ENCODE measurements at regions not wholly inside any gene's neighbourhood (a gene's known extent, or its start where the extent isn't known, plus 50 kb on each side); places are given as distances from the start of the nearest gene placed in this dataset.

DNA sequence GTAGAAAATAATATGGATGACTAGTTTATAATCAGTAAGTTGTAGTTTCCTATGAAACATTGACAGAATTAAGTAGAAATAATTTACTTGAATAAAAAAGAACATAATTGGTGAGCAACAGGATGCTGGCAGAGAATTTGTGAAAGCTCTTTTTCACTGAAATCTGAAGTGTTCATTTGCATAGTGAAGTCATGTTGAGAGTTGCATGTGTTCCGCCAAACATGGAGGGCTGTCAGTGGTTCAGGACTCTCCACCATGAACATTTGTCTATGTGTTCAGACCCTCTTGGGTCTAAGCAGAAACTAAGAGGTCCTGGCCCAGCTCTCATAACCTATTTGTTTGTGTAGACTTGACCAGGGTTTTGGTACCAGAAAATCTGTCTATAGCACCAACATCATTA is 182.5 kb upstream of the LINC00305 start:
- H3K27ac ChIP-seq (ENCODE audit: low read depth, low read length) = no peak overlapping the region
- H4K20me1 ChIP-seq (ENCODE audit: low read depth, low read length) = no peaks in the 10 kb centered on the region
- H3K36me3 ChIP-seq (ENCODE audit: low read length) = no peaks in the 10 kb centered on the region
- H3K4me2 ChIP-seq (ENCODE audit: low read depth, low read length, poor library complexity, severe bottlenecking) = no peak overlapping the region
- H3K9ac ChIP-seq (ENCODE audit: low read length) = no peak overlapping the region
- H3K9me3 ChIP-seq (ENCODE audit: insufficient read depth, low read length) = no peaks in the 10 kb centered on the region
- H3K79me2 ChIP-seq (ENCODE audit: insufficient read depth, low read length) = no peaks in the 10 kb centered on the region
- TF ChIP-seq, protein P1, sequence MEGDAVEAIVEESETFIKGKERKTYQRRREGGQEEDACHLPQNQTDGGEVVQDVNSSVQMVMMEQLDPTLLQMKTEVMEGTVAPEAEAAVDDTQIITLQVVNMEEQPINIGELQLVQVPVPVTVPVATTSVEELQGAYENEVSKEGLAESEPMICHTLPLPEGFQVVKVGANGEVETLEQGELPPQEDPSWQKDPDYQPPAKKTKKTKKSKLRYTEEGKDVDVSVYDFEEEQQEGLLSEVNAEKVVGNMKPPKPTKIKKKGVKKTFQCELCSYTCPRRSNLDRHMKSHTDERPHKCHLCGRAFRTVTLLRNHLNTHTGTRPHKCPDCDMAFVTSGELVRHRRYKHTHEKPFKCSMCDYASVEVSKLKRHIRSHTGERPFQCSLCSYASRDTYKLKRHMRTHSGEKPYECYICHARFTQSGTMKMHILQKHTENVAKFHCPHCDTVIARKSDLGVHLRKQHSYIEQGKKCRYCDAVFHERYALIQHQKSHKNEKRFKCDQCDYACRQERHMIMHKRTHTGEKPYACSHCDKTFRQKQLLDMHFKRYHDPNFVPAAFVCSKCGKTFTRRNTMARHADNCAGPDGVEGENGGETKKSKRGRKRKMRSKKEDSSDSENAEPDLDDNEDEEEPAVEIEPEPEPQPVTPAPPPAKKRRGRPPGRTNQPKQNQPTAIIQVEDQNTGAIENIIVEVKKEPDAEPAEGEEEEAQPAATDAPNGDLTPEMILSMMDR (IDR thresholded peaks at IDR 0.05; ENCODE audit: insufficient read depth, low read length, poor library complexity, severe bottlenecking) = no peak
- no peak for TF ChIP-seq EZH2phosphoT487 (conservative IDR thresholded peaks at IDR 0.05; ENCODE audit: low read length)
- H3F3A ChIP-seq (ENCODE audit: insufficient read depth) = no peaks in the 10 kb centered on the region
- H2AFZ ChIP-seq (ENCODE audit: low read depth, low read length, severe bottlenecking) = no peak overlapping the region
- no peaks in the 10 kb centered on the region for H3K9me2 ChIP-seq (replicated peaks; ENCODE audit: insufficient read depth, low read length)
- H3K4me3 ChIP-seq (ENCODE audit: insufficient read depth, low read length, poor library complexity, severe bottlenecking) = no peak overlapping the region
- no peaks in the 10 kb centered on the region for H3K27me3 ChIP-seq (ENCODE audit: low read length)

DNA sequence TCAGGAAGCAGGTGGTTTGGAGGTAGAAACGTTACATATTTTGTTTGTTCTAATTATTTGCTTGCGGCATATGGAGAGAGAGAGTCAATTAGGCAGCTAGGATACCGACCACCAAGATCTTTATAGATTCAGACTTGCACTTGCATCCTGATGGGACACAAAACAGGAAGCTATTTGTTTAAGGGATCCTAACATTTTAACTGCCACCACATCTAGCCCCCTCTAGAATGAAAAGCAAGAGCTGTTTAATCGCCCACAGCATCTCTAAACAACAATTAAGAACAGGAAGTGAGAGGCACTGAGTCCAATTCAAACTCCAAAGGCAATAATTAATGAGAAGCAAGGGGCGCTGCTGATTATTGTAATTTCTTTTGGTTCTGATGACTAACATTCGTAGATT is 182.0 kb upstream of the LINC00305 start:
- H3K27ac ChIP-seq (ENCODE audit: low read depth, low read length) = no peak overlapping the region
- H3K9ac ChIP-seq (ENCODE audit: low read length) = no peak overlapping the region
- H3K9me3 ChIP-seq (ENCODE audit: insufficient read depth, low read length) = no peaks in the 10 kb centered on the region
- no peaks in the 10 kb centered on the region for H3K79me2 ChIP-seq (ENCODE audit: insufficient read depth, low read length)
- no peaks in the 10 kb centered on the region for H3K36me3 ChIP-seq (ENCODE audit: low read length)
- no peak overlapping the region for H3K4me3 ChIP-seq (ENCODE audit: insufficient read depth, low read length, poor library complexity, severe bottlenecking)
- H3K4me2 ChIP-seq (ENCODE audit: low read depth, low read length, poor library complexity, severe bottlenecking) = no peak overlapping the region
- no peaks in the 10 kb centered on the region for H3K27me3 ChIP-seq (ENCODE audit: low read length)
- TF ChIP-seq, protein P1 (IDR thresholded peaks at IDR 0.05; ENCODE audit: insufficient read depth, low read length, poor library complexity, severe bottlenecking) = no peak
- TF ChIP-seq EZH2phosphoT487 (conservative IDR thresholded peaks at IDR 0.05; ENCODE audit: low read length) = no peak
- no peaks in the 10 kb centered on the region for H4K20me1 ChIP-seq (ENCODE audit: low read depth, low read length)
- no peaks in the 10 kb centered on the region for H3K9me2 ChIP-seq (replicated peaks; ENCODE audit: insufficient read depth, low read length)
- no peak overlapping the region for H2AFZ ChIP-seq (ENCODE audit: low read depth, low read length, severe bottlenecking)
- no peaks in the 10 kb centered on the region for H3F3A ChIP-seq (ENCODE audit: insufficient read depth)

DNA sequence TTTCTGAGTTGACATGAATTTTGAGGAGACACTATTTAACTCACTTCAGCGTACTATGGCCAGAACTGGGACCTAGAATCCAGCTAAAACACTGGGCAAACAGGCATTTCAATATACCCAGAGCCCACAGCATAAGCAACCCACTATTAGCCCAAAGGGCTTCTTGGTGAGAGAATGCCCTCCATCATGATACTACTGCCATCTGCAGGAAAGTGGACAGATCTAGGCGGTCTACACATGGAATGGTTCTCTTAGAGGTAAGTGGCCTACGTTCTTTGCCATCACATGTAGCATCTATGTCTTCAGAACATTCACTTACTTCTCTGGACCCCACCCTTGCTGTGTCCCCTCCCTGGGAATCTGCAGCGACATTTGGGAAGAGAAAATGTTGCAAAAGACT is 181.3 kb upstream of the LINC00305 start:
- Histone ChIP-seq H3K4me2 (ENCODE audit: low read depth, low read length, poor library complexity, severe bottlenecking) (no peak overlapping the region), H3K4me3 (ENCODE audit: insufficient read depth, low read length, poor library complexity, severe bottlenecking) (no peak overlapping the region), H3K9me2 (replicated peaks; ENCODE audit: insufficient read depth, low read length) (no peaks in the 10 kb centered on the region), H3K36me3 (ENCODE audit: low read length) (no peaks in the 10 kb centered on the region), H2AFZ (ENCODE audit: low read depth, low read length, severe bottlenecking) (no peak overlapping the region), H4K20me1 (ENCODE audit: low read depth, low read length) (no peaks in the 10 kb centered on the region), H3K9ac (ENCODE audit: low read length) (no peak overlapping the region), H3K79me2 (ENCODE audit: insufficient read depth, low read length) (no peaks in the 10 kb centered on the region), H3F3A (ENCODE audit: insufficient read depth) (no peaks in the 10 kb centered on the region), H3K27ac (ENCODE audit: low read depth, low read length) (no peak overlapping the region), H3K9me3 (ENCODE audit: insufficient read depth, low read length) (no peaks in the 10 kb centered on the region), H3K27me3 (ENCODE audit: low read length) (no peaks in the 10 kb centered on the region)
- TF ChIP-seq EZH2phosphoT487 (conservative IDR thresholded peaks at IDR 0.05; ENCODE audit: low read length) = no peak
- TF ChIP-seq, protein P1 (IDR thresholded peaks at IDR 0.05; ENCODE audit: insufficient read depth, low read length, poor library complexity, severe bottlenecking) = no peak

Data from SU-DHL-6 (cell line).